Endodermal cell (in vitro differentiated cells): ENCODE measurements at regions not wholly inside any gene's neighbourhood (a gene's known extent, or its start where the extent isn't known, plus 50 kb on each side); places are given as distances from the start of the nearest gene placed in this dataset.

Experiments used
- DNase-seq: peaks from one replicate; pipeline ENCODE4 v3.0.0-alpha.2; 2017
- H3K27ac ChIP-seq: 2 replicates; pipeline ENCODE4 v1.5.1; 2013; ENCODE audit warnings: mild to moderate bottlenecking, low read depth, low read length, moderate library complexity
- H3K27me3 ChIP-seq: 2 replicates; pipeline ENCODE4 v1.6.1; 2013; ENCODE audit warnings: mild to moderate bottlenecking, low read length, moderate library complexity; ENCODE audit not compliant: insufficient read depth, control insufficient read depth, poor library complexity, severe bottlenecking
- H3K36me3 ChIP-seq: 2 replicates; pipeline ENCODE4 v1.7.0; 2013; ENCODE audit warnings: mild to moderate bottlenecking, low read length, moderate library complexity; ENCODE audit not compliant: control insufficient read depth, insufficient read depth
- H3K4me1 ChIP-seq: one replicate; pipeline ENCODE4 v1.7.0; 2013; ENCODE audit warnings: low read length; ENCODE audit not compliant: control insufficient read depth, insufficient read depth
- H3K4me3 ChIP-seq: 2 replicates; pipeline ENCODE4 v1.5.1; 2013; ENCODE audit warnings: mild to moderate bottlenecking, low read length, moderate library complexity
- H3K9ac ChIP-seq: 2 replicates; pipeline ENCODE4 v1.6.1; 2013; ENCODE audit warnings: mild to moderate bottlenecking, low read length, moderate library complexity; ENCODE audit not compliant: poor library complexity, severe bottlenecking; ENCODE audit errors: extremely low read depth
- H3K9me3 ChIP-seq: 2 replicates; pipeline ENCODE4 v1.6.1; 2013; ENCODE audit warnings: mild to moderate bottlenecking, low read length, moderate library complexity; ENCODE audit not compliant: control insufficient read depth
- H3K27ac Mint-ChIP-seq: 2 replicates; pipeline ENCODE4 v1.8.0; 2020; ENCODE audit warnings: mixed read lengths
- H3K27me3 Mint-ChIP-seq: 2 replicates; pipeline ENCODE4 v1.8.0; 2021; ENCODE audit warnings: mild to moderate bottlenecking, mixed read lengths; ENCODE audit not compliant: insufficient read depth
- H3K36me3 Mint-ChIP-seq: 2 replicates; pipeline ENCODE4 v1.8.0; 2020; ENCODE audit warnings: low read depth, mixed read lengths
- H3K4me1 Mint-ChIP-seq: 2 replicates; pipeline ENCODE4 v1.8.0; 2020; ENCODE audit warnings: mixed read lengths
- H3K4me3 Mint-ChIP-seq: 2 replicates; pipeline ENCODE4 v1.8.0; 2020; ENCODE audit warnings: mild to moderate bottlenecking, moderate library complexity, mixed read lengths
- H3K9me3 Mint-ChIP-seq: 2 replicates; pipeline ENCODE4 v1.8.0; 2020; ENCODE audit warnings: mild to moderate bottlenecking, mixed read lengths
- CTCF ChIP-seq: fragments of 200-600 bp; sonication (generic); conservative IDR thresholded peaks from 2 replicates; pipeline ENCODE4 v1.5.0; 2021; ENCODE audit warnings: antibody characterized with exemption, mild to moderate bottlenecking
- WGBS, 2 experiments: methylation state at CpG; one replicate each; pipeline versions ENCODE4 v1.1.5 to v1.1.7; 2013; ENCODE audit warnings: missing lambda C conversion rate in 2 of 2, mixed read lengths in 1 of 2; ENCODE audit not compliant: insufficient coverage in 1 of 2, insufficient read length in 1 of 2; 5-methylcytosine and 5-hydroxymethylcytosine counted together

- Mint-ChIP-seq H3K4me3 (no peak overlapping the region), H3K9me3 (peaks cover 28% of the 10 kb centered on the region), H3K4me1 (no peaks in the 10 kb centered on the region), H3K27me3 (no peaks in the 10 kb centered on the region), H3K36me3 (peaks cover 2% of the 10 kb centered on the region), H3K27ac (no peak overlapping the region)
- H3K27me3 ChIP-seq: no peaks in the 10 kb centered on the region
- DNase-seq: no peak
- H3K27ac ChIP-seq: no peak overlapping the region
- H3K4me1 ChIP-seq: no peaks in the 10 kb centered on the region
- peaks cover 15% of the 10 kb centered on the region for H3K9me3 ChIP-seq
- peak overlapping the region; percentile 35 for H3K4me3 ChIP-seq
- no peak for TF ChIP-seq CTCF
- no peak overlapping the region for H3K9ac ChIP-seq
- no peaks in the 10 kb centered on the region for H3K36me3 ChIP-seq
Measured at GRCh38 chr3:175919133-175919532, 1060.0 kb downstream of the NAALADL2 start.

- peaks cover 2% of the 10 kb centered on the region for H3K36me3 Mint-ChIP-seq
- no peaks in the 10 kb centered on the region for H3K4me1 Mint-ChIP-seq
- Histone ChIP-seq H3K4me3 (no peak overlapping the region), H3K36me3 (no peaks in the 10 kb centered on the region), H3K27ac (no peak overlapping the region), H3K4me1 (no peaks in the 10 kb centered on the region), H3K27me3 (no peaks in the 10 kb centered on the region), H3K9ac (no peak overlapping the region), H3K9me3 (peaks cover 15% of the 10 kb centered on the region)
- H3K4me3 Mint-ChIP-seq: no peak overlapping the region
- H3K27ac Mint-ChIP-seq: no peak overlapping the region
- DNase-seq: no peak
- H3K9me3 Mint-ChIP-seq: peaks cover 28% of the 10 kb centered on the region
- no peaks in the 10 kb centered on the region for H3K27me3 Mint-ChIP-seq
- TF ChIP-seq CTCF: no peak
- 93 to 100% methylated on average over 1 to 4 of the region's 4 CpGs for WGBS, 2 experiments
Measured at GRCh38 chr3:175916191-175916934, 1057.2 kb downstream of the NAALADL2 start.

- H3K27me3 Mint-ChIP-seq: no peaks in the 10 kb centered on the region
- TF ChIP-seq CTCF: no peak
- no peak overlapping the region for H3K27ac Mint-ChIP-seq
- peaks cover 23% of the 10 kb centered on the region for H3K9me3 Mint-ChIP-seq
- H3K27me3 ChIP-seq: no peaks in the 10 kb centered on the region
- H3K4me1 ChIP-seq: no peaks in the 10 kb centered on the region
- H3K4me3 Mint-ChIP-seq: no peak overlapping the region
- no peak overlapping the region for H3K9ac ChIP-seq
- peaks cover 15% of the 10 kb centered on the region for H3K9me3 ChIP-seq
- no peak for DNase-seq
- no peaks in the 10 kb centered on the region for H3K36me3 ChIP-seq
- no peaks in the 10 kb centered on the region for H3K4me1 Mint-ChIP-seq
- H3K4me3 ChIP-seq: no peak overlapping the region
- no peak overlapping the region for H3K27ac ChIP-seq
- H3K36me3 Mint-ChIP-seq: peaks cover 2% of the 10 kb centered on the region
Measured at GRCh38 chr3:175914785-175915184, 1055.7 kb downstream of the NAALADL2 start.
